GM19397 (cell line): ENCODE measurements at regions not wholly inside any gene's neighbourhood (a gene's known extent, or its start where the extent isn't known, plus 50 kb on each side); places are given as distances from the start of the nearest gene placed in this dataset.

Source experiments
- ATAC-seq: cut with Tn5 transposase; IDR thresholded peaks from one replicate; pipeline ENCODE4 v1.9.1; 2021; ENCODE audit warnings: mild to moderate bottlenecking, moderate library complexity; ENCODE audit not compliant: unreplicated experiment

DNA sequence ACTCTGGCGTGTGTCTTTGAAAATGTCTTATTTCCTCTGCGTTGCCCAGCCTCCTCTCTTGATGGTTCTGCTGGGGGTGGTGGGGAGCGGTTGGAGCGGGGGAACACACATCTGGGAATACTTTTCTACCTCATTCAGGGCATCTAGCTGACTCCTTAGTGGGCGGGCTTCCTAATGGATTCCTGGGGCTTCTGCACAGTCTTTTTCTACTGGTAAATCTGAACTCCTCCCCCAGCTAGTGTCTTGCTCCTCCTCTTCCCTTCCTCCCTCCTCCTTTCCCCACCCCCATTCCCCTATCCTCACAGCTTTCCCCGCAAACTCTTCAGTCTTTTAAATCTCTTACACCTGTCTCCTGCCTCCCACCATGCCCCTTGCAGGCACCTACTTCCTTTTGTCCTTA is 74.4 kb downstream of the PRL start:
- no peak for ATAC-seq

- ATAC-seq = no peak
Measured at GRCh38 chr6:22227824-22228610, 68.8 kb downstream of the PRL start.

GRCh38 chr6:22231050-22231449 is 65.8 kb downstream of the PRL start:
- no peak for ATAC-seq

- no peak for ATAC-seq
Measured at GRCh38 chr6:22231616-22232015, 65.2 kb downstream of the PRL start.

DNA sequence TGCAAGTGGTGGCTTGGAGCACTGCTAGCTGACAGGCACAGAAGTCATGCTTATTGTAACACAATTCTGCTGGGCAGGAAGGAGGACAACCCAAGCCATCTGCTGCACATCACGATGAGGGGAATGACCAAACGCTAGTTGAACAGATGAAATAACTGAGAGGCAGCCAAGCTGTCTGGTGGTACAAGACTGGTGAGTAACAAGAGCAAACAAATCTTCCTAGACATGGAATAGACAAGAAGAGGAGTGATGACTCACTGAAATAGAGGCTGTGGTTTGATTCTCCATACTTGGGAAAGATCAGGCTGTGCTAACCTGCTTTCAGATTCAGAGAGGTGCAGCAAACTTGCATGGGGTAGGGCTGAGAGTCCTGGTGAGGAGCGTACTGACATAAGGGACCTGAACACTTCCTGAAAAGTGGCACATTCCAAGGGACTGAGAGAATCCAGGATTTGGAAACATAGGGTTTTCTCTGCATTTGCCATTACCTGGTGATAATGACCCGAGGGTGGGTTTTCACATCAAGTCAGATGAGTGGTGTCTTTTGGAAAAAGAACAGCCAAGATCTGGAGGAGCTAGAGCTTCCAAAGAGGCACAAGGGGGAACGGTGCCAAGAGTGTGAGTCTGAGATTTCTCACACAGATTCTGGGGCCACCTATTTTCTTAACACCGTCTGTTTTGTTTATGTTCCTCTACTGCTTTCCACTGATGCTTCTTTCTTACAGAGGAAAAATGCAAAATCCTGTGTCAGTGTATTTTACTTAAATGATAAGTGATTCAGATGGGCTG is 60.0 kb downstream of the PRL start:
- no peak for ATAC-seq
